CD8-positive, alpha-beta memory T cell (primary cell): ENCODE measurements at regions not wholly inside any gene's neighbourhood (a gene's known extent, or its start where the extent isn't known, plus 50 kb on each side); places are given as distances from the start of the nearest gene placed in this dataset.

ENCODE experiments used
- CTCF ChIA-PET: fragments of 350-600 bp; sonication (Branson Sonifier 250); formaldehyde crosslinking; loops from one replicate; lab custom pipeline; 2021; ENCODE audit warnings: antibody characterized with exemption; lab: Charles Lee
- POLR2A ChIA-PET: fragments of 350-600 bp; sonication (Branson Sonifier 250); formaldehyde crosslinking; loops from one replicate; lab custom pipeline; 2021; ENCODE audit warnings: antibody characterized with exemption; lab: Charles Lee
- DNase-seq, 5 donors: peaks; one replicate each; pipeline versions ENCODE4 v3.0.0 to v3.0.0-alpha.2; 2020 to 2022; ENCODE audit warnings: mixed read lengths in 1 of 5
- H3K27ac ChIP-seq: one replicate; pipeline ENCODE4 v1.7.0; 2013; ENCODE audit warnings: low read depth, mild to moderate bottlenecking, low read length, moderate library complexity
- H3K27me3 ChIP-seq: 2 replicates; pipeline ENCODE4 v1.7.0; 2013; ENCODE audit warnings: low read length, mild to moderate bottlenecking; ENCODE audit not compliant: insufficient read depth, poor library complexity, severe bottlenecking
- H3K36me3 ChIP-seq: 2 replicates; pipeline ENCODE4 v1.7.0; 2013; ENCODE audit warnings: mild to moderate bottlenecking, low read length, moderate library complexity; ENCODE audit not compliant: insufficient read depth
- H3K4me1 ChIP-seq: 2 replicates; pipeline ENCODE4 v1.7.0; 2013; ENCODE audit warnings: mild to moderate bottlenecking, low read length, moderate library complexity; ENCODE audit not compliant: insufficient read depth
- H3K4me3 ChIP-seq: 2 replicates; pipeline ENCODE4 v1.7.0; 2013; ENCODE audit warnings: mild to moderate bottlenecking, low read length
- H3K9me3 ChIP-seq: 2 replicates; pipeline ENCODE4 v1.7.0; 2013; ENCODE audit warnings: mild to moderate bottlenecking, low read length
- H3K27ac Mint-ChIP-seq, 8 donors: one replicate each; pipeline ENCODE4 v1.8.0; 2020 to 2021; ENCODE audit warnings: mixed read lengths in 8 of 8, mild to moderate bottlenecking in 6 of 8, inconsistent platforms in 3 of 8, moderate library complexity in 3 of 8
- H3K27me3 Mint-ChIP-seq, 2 donors: one replicate each; pipeline ENCODE4 v1.8.0; 2020 to 2021; ENCODE audit warnings: mixed read lengths in 2 of 2, mild to moderate bottlenecking in 1 of 2, moderate library complexity in 1 of 2
- H3K36me3 Mint-ChIP-seq, 3 donors: one replicate each; pipeline ENCODE4 v1.8.0; 2020 to 2021; ENCODE audit warnings: mixed read lengths in 3 of 3, inconsistent platforms in 1 of 3, mild to moderate bottlenecking in 1 of 3
- H3K4me1 Mint-ChIP-seq, 3 donors: one replicate each; pipeline ENCODE4 v1.8.0; 2020 to 2021; ENCODE audit warnings: mixed read lengths in 3 of 3, inconsistent platforms in 1 of 3, mild to moderate bottlenecking in 1 of 3
- H3K4me3 Mint-ChIP-seq, 7 donors: one replicate each; pipeline ENCODE4 v1.8.0; 2020 to 2021; ENCODE audit warnings: mixed read lengths in 7 of 7, mild to moderate bottlenecking in 6 of 7, moderate library complexity in 4 of 7, inconsistent platforms in 2 of 7
- H3K9me3 Mint-ChIP-seq, 5 donors: one replicate each; pipeline ENCODE4 v1.8.0; 2020 to 2022; ENCODE audit warnings: mixed read lengths in 5 of 5, mild to moderate bottlenecking in 3 of 5, moderate library complexity in 2 of 5, inconsistent platforms in 1 of 5

DNA sequence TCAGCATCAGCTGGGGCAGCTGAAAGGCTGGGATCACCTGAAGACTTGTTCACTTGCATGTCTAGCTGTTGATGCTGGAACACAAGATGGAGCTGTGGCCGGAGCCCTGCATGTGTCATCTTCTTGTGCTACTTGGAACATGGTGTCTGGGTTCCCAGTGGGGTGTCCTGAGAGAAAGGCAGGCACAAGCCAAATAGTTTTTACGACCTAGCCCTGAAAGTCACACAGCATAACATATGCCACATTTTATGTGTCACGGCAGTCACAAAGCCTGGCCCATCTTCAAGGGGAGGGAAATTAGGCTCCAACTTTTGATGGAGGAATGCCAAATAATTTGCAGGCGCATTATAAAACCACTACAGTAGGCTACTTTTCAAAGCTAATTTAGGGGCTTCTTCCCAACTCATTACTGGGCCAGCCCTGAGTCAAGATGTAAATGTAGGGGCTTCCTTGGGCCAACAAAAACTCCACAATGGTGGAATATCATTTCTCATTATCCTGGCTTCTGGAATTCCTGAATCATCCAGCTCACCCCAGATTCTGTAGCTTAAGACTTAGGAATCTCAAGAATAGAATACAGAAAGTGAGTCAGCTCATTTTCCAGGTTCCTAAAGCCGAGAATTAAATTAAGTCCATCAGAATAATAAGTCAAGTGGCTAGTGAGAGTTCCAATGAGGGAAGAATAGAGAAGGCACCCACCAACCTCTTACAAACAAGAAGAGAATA is 543.0 kb downstream of the TNS1 start:
- H3K9me3 ChIP-seq = no peaks in the 10 kb centered on the region
- CTCF ChIA-PET = no interaction called here
- Mint-ChIP-seq H3K9me3 (no peaks in the 10 kb centered on the region), H3K36me3 (no peaks in the 10 kb centered on the region), H3K27ac (no peak overlapping the region), H3K4me3 (no peak overlapping the region), H3K27me3 (no peaks in the 10 kb centered on the region), H3K4me1 (no peaks in the 10 kb centered on the region)
- no peaks in the 10 kb centered on the region for H3K36me3 ChIP-seq
- POLR2A ChIA-PET = no interaction called here
- no peak overlapping the region for H3K27ac ChIP-seq
- H3K4me1 ChIP-seq = no peaks in the 10 kb centered on the region
- H3K4me3 ChIP-seq = no peak overlapping the region
- no peak for DNase-seq
- peaks cover 3% of the 10 kb centered on the region for H3K27me3 ChIP-seq

DNA sequence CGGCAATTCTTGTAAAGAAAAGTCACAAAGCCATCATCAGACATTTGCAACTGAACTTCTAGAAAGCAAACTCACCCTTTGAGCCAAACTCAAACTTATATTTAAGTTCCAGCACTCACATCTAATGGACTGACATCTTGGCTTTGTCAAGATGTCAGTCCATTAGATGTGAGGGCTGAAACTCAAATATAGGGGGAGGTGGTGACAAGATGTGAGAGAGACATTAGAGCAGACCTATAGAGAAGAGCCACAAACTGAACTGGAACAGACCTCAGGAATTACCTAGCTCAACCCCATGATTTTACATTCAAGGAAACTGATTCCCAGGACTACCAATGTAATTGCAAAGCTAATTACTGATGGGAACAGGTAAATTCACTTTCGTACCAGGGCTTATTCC is 543.8 kb downstream of the TNS1 start:
- H3K27me3 Mint-ChIP-seq = peaks cover 0 to 3% of the 10 kb centered on the region in 2 donors
- H3K36me3 Mint-ChIP-seq = no peaks in the 10 kb centered on the region
- Histone ChIP-seq H3K36me3 (no peaks in the 10 kb centered on the region), H3K9me3 (no peaks in the 10 kb centered on the region), H3K4me3 (no peak overlapping the region), H3K4me1 (no peaks in the 10 kb centered on the region), H3K27ac (no peak overlapping the region), H3K27me3 (peaks cover 3% of the 10 kb centered on the region)
- H3K4me3 Mint-ChIP-seq = no peak overlapping the region
- peaks cover 0 to 2% (median 0%) of the 10 kb centered on the region in 5 donors for H3K9me3 Mint-ChIP-seq
- H3K27ac Mint-ChIP-seq = no peak overlapping the region
- H3K4me1 Mint-ChIP-seq = no peaks in the 10 kb centered on the region
- ChIA-PET CTCF (no interaction called here), POLR2A (no interaction called here)
- no peak for DNase-seq

DNA sequence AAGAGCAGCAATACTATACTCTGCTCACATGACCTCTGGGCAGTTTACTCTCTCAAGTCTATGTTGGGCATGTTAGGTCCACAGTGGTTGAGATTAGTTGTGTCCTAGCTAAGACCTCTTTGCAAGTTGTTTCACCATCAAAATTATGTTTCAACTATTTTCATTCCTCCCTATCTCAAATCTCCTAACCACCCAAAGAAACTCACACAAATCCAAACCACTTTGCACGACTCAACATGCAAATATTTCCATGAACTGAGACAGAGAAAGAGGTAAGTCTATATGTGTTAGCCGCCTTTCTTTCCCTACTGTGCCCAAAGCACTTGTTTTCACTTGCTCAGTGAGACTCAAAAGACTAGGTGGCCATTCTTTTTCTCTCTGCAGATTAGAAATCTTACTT is 546.8 kb downstream of the TNS1 start:
- CTCF ChIA-PET = no interaction called here
- H3K9me3 ChIP-seq = no peaks in the 10 kb centered on the region
- no peak overlapping the region for H3K4me3 ChIP-seq
- no peaks in the 10 kb centered on the region for H3K4me1 Mint-ChIP-seq
- peaks cover 3% of the 10 kb centered on the region for H3K27me3 ChIP-seq
- POLR2A ChIA-PET = no interaction called here
- no peak for DNase-seq
- H3K4me3 Mint-ChIP-seq = no peak overlapping the region
- no peaks in the 10 kb centered on the region for H3K36me3 ChIP-seq
- peaks cover 0 to 4% (median 0%) of the 10 kb centered on the region in 5 donors for H3K9me3 Mint-ChIP-seq
- no peak overlapping the region for H3K27ac ChIP-seq
- H3K27me3 Mint-ChIP-seq = peaks cover 0 to 3% of the 10 kb centered on the region in 2 donors
- H3K27ac Mint-ChIP-seq = no peak overlapping the region
- H3K36me3 Mint-ChIP-seq = no peaks in the 10 kb centered on the region
- H3K4me1 ChIP-seq = no peaks in the 10 kb centered on the region

- H3K36me3 Mint-ChIP-seq = no peaks in the 10 kb centered on the region
- Histone ChIP-seq H3K27ac (no peak overlapping the region), H3K4me1 (no peaks in the 10 kb centered on the region), H3K4me3 (no peak overlapping the region), H3K27me3 (no peaks in the 10 kb centered on the region), H3K36me3 (no peaks in the 10 kb centered on the region), H3K9me3 (no peaks in the 10 kb centered on the region)
- H3K9me3 Mint-ChIP-seq = peaks cover 0 to 4% (median 0%) of the 10 kb centered on the region in 5 donors
- CTCF ChIA-PET = no interaction called here
- H3K4me3 Mint-ChIP-seq = no peak overlapping the region
- peaks cover 3% of the 10 kb centered on the region in 2 donors for H3K27me3 Mint-ChIP-seq
- DNase-seq = no peak
- POLR2A ChIA-PET = no interaction called here
- H3K4me1 Mint-ChIP-seq = no peaks in the 10 kb centered on the region
- H3K27ac Mint-ChIP-seq = no peak overlapping the region
Measured at GRCh38 chr2:217452928-217453327, 549.9 kb downstream of the TNS1 start.

GRCh38 chr2:217451666-217452065 is 551.1 kb downstream of the TNS1 start:
- Histone ChIP-seq H3K9me3 (no peaks in the 10 kb centered on the region), H3K27ac (no peak overlapping the region), H3K36me3 (no peaks in the 10 kb centered on the region), H3K4me3 (no peak overlapping the region), H3K27me3 (no peaks in the 10 kb centered on the region), H3K4me1 (no peaks in the 10 kb centered on the region)
- ChIA-PET CTCF (no interaction called here), POLR2A (no interaction called here)
- no peak overlapping the region for H3K27ac Mint-ChIP-seq
- DNase-seq = no peak
- no peaks in the 10 kb centered on the region for H3K4me1 Mint-ChIP-seq
- peaks cover 3% of the 10 kb centered on the region in 2 donors for H3K27me3 Mint-ChIP-seq
- no peak overlapping the region for H3K4me3 Mint-ChIP-seq
- H3K36me3 Mint-ChIP-seq = peaks cover 0 to 3% (median 0%) of the 10 kb centered on the region in 3 donors
- peaks cover 0 to 4% (median 0%) of the 10 kb centered on the region in 5 donors for H3K9me3 Mint-ChIP-seq

DNA sequence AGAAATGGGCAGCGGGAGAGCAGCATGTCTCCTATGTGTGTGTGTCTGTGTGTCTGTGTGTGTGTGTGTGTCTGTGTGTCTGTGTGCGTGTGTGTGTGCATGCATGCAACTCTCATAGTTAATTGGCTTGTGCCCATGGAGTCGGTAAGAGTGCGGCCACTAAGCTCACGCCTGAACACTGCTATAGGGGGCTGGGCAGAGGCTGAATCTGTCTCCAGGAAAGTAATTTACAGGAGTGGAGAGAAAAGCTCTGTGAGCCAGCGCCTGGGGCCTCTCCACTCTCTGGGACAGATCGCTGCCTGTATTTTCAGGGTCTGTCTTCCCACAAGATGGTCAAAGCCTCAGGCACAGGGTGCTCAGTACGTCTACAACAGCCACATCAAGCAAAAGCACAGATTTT is 553.4 kb downstream of the TNS1 start:
- Histone ChIP-seq H3K27ac (no peak overlapping the region), H3K27me3 (no peaks in the 10 kb centered on the region), H3K36me3 (no peaks in the 10 kb centered on the region), H3K4me3 (no peak overlapping the region), H3K9me3 (no peaks in the 10 kb centered on the region), H3K4me1 (no peaks in the 10 kb centered on the region)
- Mint-ChIP-seq H3K4me1 (no peaks in the 10 kb centered on the region), H3K36me3 (peaks cover 0 to 4% (median 0%) of the 10 kb centered on the region in 3 donors), H3K27ac (no peak overlapping the region), H3K9me3 (peaks cover 0 to 4% (median 0%) of the 10 kb centered on the region in 5 donors), H3K27me3 (peaks cover 3% of the 10 kb centered on the region in 2 donors), H3K4me3 (no peak overlapping the region)
- CTCF ChIA-PET = no interaction called here
- DNase-seq = no peak
- POLR2A ChIA-PET = no interaction called here

GRCh38 chr2:217448860-217449259 is 553.9 kb downstream of the TNS1 start:
- Histone ChIP-seq H3K27me3 (no peaks in the 10 kb centered on the region), H3K4me1 (no peaks in the 10 kb centered on the region), H3K27ac (no peak overlapping the region), H3K36me3 (no peaks in the 10 kb centered on the region), H3K4me3 (no peak overlapping the region), H3K9me3 (no peaks in the 10 kb centered on the region)
- Mint-ChIP-seq H3K9me3 (peaks cover 0 to 3% (median 0%) of the 10 kb centered on the region in 5 donors), H3K4me3 (no peak overlapping the region), H3K27ac (peak overlapping the region in 1 of 8 donors; percentile 55), H3K4me1 (no peaks in the 10 kb centered on the region), H3K27me3 (peaks cover 0 to 3% of the 10 kb centered on the region in 2 donors), H3K36me3 (peaks cover 0 to 4% (median 0%) of the 10 kb centered on the region in 3 donors)
- no peak for DNase-seq
- ChIA-PET POLR2A (no interaction called here), CTCF (no interaction called here)

- POLR2A ChIA-PET = no interaction called here
- Histone ChIP-seq H3K9me3 (no peaks in the 10 kb centered on the region), H3K27ac (no peak overlapping the region), H3K27me3 (no peaks in the 10 kb centered on the region), H3K36me3 (no peaks in the 10 kb centered on the region), H3K4me1 (no peaks in the 10 kb centered on the region), H3K4me3 (no peak overlapping the region)
- Mint-ChIP-seq H3K9me3 (peaks cover 0 to 2% (median 0%) of the 10 kb centered on the region in 5 donors), H3K4me3 (no peak overlapping the region), H3K36me3 (peaks cover 0 to 4% (median 0%) of the 10 kb centered on the region in 3 donors), H3K27ac (no peak overlapping the region), H3K27me3 (peaks cover 0 to 3% of the 10 kb centered on the region in 2 donors), H3K4me1 (no peaks in the 10 kb centered on the region)
- DNase-seq = no peak
- CTCF ChIA-PET = no interaction called here
Measured at GRCh38 chr2:217445723-217446122, 557.1 kb downstream of the TNS1 start.
